ENCODE measurements at regions not wholly inside any gene's neighbourhood (a gene's known extent, or its start where the extent isn't known, plus 50 kb on each side); places are given as distances from the start of the nearest gene placed in this dataset.

DNA sequence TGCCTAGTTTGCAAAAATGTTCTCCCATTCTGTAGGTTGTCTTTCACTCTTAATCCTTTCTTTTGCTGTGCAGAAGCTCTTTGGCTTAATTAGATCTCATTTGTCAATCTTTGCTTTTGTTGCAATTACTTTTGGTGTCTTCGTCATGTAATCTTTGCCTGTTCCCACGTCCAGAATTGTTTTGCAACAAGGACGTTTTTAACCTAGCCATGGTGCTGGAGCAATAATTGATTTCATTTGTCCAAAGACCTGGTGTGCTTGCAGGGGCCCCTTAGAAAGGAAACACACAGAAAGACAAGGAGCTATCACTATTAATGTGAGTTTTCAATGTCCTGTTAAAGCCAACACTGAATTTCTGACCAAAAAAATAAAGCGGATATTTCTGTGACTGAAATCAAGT lies 89.1 kb upstream of the GALNT15 start:
- H3K36me3 ChIP-seq = no peaks in the 10 kb centered on the region
- TF ChIP-seq, protein P1, sequence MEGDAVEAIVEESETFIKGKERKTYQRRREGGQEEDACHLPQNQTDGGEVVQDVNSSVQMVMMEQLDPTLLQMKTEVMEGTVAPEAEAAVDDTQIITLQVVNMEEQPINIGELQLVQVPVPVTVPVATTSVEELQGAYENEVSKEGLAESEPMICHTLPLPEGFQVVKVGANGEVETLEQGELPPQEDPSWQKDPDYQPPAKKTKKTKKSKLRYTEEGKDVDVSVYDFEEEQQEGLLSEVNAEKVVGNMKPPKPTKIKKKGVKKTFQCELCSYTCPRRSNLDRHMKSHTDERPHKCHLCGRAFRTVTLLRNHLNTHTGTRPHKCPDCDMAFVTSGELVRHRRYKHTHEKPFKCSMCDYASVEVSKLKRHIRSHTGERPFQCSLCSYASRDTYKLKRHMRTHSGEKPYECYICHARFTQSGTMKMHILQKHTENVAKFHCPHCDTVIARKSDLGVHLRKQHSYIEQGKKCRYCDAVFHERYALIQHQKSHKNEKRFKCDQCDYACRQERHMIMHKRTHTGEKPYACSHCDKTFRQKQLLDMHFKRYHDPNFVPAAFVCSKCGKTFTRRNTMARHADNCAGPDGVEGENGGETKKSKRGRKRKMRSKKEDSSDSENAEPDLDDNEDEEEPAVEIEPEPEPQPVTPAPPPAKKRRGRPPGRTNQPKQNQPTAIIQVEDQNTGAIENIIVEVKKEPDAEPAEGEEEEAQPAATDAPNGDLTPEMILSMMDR (IDR thresholded peaks at IDR 0.05) = no peak
- no peak for TF ChIP-seq POLR2A (IDR thresholded peaks at IDR 0.05)
- H3K9me3 ChIP-seq = no peaks in the 10 kb centered on the region
- no peak overlapping the region for H3K4me3 ChIP-seq
- H3K27ac ChIP-seq = peak overlapping the region; percentile 56 to 57
- H3K27me3 ChIP-seq = no peaks in the 10 kb centered on the region
- no peak for DNase-seq
- intact Hi-C loops (cut with DNase I; ENCODE audit: low total_unique reads) = no loop called here
- no peaks in the 10 kb centered on the region for H3K4me1 ChIP-seq

DNA sequence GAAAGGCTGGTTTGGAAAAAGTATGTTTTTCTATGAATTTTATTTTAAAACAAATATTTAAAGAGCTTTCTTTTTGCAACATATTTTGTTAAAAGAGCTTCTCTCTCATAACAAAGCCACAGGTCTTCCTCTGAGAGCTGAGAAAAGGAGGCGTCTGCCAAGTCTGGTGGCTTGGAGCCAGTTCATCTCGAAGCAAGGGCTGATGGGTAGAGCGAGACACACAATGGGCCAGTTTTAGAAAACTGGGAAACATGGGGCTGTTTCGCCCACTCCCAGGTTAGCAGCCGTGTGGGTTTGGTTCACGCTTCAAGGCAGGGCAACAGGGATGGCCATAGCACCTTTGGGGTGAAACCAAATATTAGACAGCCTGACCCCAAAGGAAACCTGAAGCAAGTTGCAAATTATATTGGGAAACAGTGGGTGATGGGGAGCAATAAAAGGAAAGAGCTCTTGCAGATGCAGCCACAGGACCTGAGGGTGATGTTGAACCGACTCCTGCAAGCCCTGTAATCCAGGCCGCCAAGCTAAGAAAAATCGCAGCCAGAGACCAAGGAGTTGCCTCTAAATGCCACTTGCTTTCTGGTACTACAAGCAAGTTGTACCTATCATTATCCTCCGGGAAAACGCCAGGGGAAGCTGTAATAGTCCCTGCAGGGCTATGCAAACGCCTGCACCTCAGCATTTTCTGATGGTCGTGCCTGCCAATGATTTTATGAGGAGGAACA lies 88.4 kb upstream of the GALNT15 start:
- Histone ChIP-seq H3K9me3 (no peaks in the 10 kb centered on the region), H3K36me3 (no peaks in the 10 kb centered on the region), H3K4me1 (no peaks in the 10 kb centered on the region), H3K27me3 (no peaks in the 10 kb centered on the region), H3K4me3 (no peak overlapping the region), H3K27ac (peak overlapping the region; percentile 56 to 57)
- peak; percentile 71 to 77 for DNase-seq
- intact Hi-C loops (cut with DNase I; ENCODE audit: low total_unique reads) = no loop called here
- TF ChIP-seq, protein P1 (IDR thresholded peaks at IDR 0.05) = no peak
- TF ChIP-seq POLR2A (IDR thresholded peaks at IDR 0.05) = no peak

DNA sequence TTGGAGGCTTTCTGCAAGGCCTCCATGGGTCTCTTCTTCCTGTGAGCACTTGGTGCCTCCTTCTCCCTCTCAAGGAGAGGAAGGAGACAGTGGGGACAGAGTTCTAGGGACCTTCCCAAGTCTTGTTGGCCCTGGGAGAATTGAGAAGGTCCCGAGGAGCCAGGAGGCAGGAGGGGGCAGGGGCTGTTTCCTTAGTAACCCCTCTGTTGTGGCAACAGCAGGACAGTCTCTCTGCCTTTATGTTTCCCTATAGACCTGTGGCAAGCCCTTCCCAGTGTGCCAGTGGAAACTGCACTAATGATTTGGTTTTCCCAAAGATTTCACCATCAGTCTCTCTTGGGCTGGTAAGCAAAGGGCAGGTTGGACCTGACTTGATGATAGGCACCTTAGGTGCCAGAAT lies 87.8 kb upstream of the GALNT15 start:
- intact Hi-C loops (cut with DNase I; ENCODE audit: low total_unique reads) = no loop called here
- Histone ChIP-seq H3K27me3 (no peaks in the 10 kb centered on the region), H3K4me3 (no peak overlapping the region), H3K9me3 (no peaks in the 10 kb centered on the region), H3K27ac (peak overlapping the region in 1 of 2 donors; percentile 57), H3K36me3 (no peaks in the 10 kb centered on the region), H3K4me1 (no peaks in the 10 kb centered on the region)
- TF ChIP-seq POLR2A (IDR thresholded peaks at IDR 0.05) = no peak
- TF ChIP-seq, protein P1 (IDR thresholded peaks at IDR 0.05) = no peak
- DNase-seq = no peak

DNA sequence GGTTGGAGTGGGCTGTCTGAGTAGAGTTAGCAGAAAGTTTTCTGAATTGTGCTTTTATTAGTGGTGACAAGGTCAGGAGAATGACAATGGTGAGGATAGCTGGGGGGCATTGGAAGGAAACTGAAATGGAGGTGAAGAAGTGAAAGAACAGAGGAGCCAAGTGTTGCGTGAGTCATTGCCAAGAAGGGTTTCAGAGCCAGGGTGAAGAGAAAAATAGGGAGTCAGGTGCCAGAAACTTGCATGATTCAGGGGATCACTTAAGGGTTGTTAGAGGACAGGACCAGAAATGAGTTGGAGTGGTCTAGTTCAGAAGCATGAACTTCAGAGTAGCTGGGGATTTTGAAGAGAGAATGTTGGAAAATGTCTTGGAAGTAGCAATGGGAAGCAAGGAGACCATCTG lies 86.0 kb upstream of the GALNT15 start:
- Histone ChIP-seq H3K27me3 (no peaks in the 10 kb centered on the region), H3K9me3 (no peaks in the 10 kb centered on the region), H3K4me1 (no peaks in the 10 kb centered on the region), H3K4me3 (no peak overlapping the region), H3K36me3 (no peaks in the 10 kb centered on the region), H3K27ac (no peak overlapping the region)
- intact Hi-C loops (cut with DNase I; ENCODE audit: low total_unique reads) = no loop called here
- TF ChIP-seq, protein P1 (IDR thresholded peaks at IDR 0.05) = no peak
- TF ChIP-seq POLR2A (IDR thresholded peaks at IDR 0.05) = no peak
- no peak for DNase-seq

DNA sequence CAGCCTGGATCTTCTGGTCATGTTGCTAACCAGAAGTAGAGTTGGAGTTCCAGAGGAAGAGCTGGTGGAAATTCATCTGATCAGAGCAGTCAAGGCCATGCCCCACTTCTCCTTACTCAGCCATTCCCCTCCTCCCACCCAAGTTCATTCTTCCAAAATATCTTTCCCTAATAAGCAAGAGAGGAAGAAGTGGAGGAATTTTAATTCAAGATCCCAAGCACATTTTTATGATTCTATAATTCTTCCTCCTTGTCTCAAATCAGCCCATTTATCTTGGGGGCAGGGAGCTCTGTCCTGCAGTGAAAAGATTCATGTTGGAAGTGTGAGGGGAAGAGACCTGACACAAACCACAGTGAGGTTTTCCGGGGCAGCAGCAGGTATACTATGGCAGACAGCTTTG lies 85.0 kb upstream of the GALNT15 start:
- no peaks in the 10 kb centered on the region for H3K36me3 ChIP-seq
- no peaks in the 10 kb centered on the region for H3K4me1 ChIP-seq
- no peaks in the 10 kb centered on the region for H3K9me3 ChIP-seq
- no peak for DNase-seq
- no peak overlapping the region for H3K4me3 ChIP-seq
- H3K27me3 ChIP-seq = no peaks in the 10 kb centered on the region
- H3K27ac ChIP-seq = peak overlapping the region in 1 of 2 donors; percentile 56
- TF ChIP-seq, protein P1 (IDR thresholded peaks at IDR 0.05) = no peak
- TF ChIP-seq POLR2A (IDR thresholded peaks at IDR 0.05) = no peak
- intact Hi-C loops (cut with DNase I; ENCODE audit: low total_unique reads) = no loop called here

All from uterus (tissue), 3 donors.